Skeletal muscle satellite cell (primary cell): ENCODE measurements at regions not wholly inside any gene's neighbourhood (a gene's known extent, or its start where the extent isn't known, plus 50 kb on each side); places are given as distances from the start of the nearest gene placed in this dataset.

ENCODE experiments used
- H3K27me3 ChIP-seq: 2 replicates; pipeline ENCODE4 v1.7.0; 2013; ENCODE audit warnings: low read length; ENCODE audit not compliant: control insufficient read depth, insufficient read depth
- H3K36me3 ChIP-seq: 2 replicates; pipeline ENCODE4 v1.7.0; 2013; ENCODE audit warnings: mild to moderate bottlenecking, control low read depth, low read length; ENCODE audit not compliant: insufficient read depth
- H3K4me1 ChIP-seq: 2 replicates; pipeline ENCODE4 v1.7.0; 2013; ENCODE audit warnings: low read length; ENCODE audit not compliant: control insufficient read depth, insufficient read depth
- H3K4me2 ChIP-seq: 2 replicates; pipeline ENCODE4 v1.7.0; 2013; ENCODE audit warnings: mild to moderate bottlenecking, low read length
- H3K4me3 ChIP-seq: 2 replicates; pipeline ENCODE4 v1.7.0; 2013; ENCODE audit warnings: low read length
- H3K9ac ChIP-seq: 2 replicates; pipeline ENCODE4 v1.7.0; 2013; ENCODE audit warnings: mild to moderate bottlenecking, low read depth, low read length, moderate library complexity
- H3K9me3 ChIP-seq: replicated peaks from 2 replicates; pipeline ENCODE4 v1.7.0; 2013; ENCODE audit warnings: mild to moderate bottlenecking, control low read depth, low read length

GRCh38 chr5:139743804-139744203 lies 51.8 kb upstream of the PSD2 start:
- no peaks in the 10 kb centered on the region for H3K9me3 ChIP-seq
- H3K4me3 ChIP-seq, result no peak overlapping the region
- H3K9ac ChIP-seq, result no peak overlapping the region
- H3K36me3 ChIP-seq, result no peaks in the 10 kb centered on the region
- peaks cover 57% of the 10 kb centered on the region for H3K4me1 ChIP-seq
- no peaks in the 10 kb centered on the region for H3K27me3 ChIP-seq
- H3K4me2 ChIP-seq, result no peak overlapping the region

- Histone ChIP-seq H3K9me3 (no peaks in the 10 kb centered on the region), H3K4me3 (no peak overlapping the region), H3K4me2 (peak overlapping the region; percentile 96), H3K9ac (peak overlapping the region; percentile 33), H3K4me1 (peaks cover 52% of the 10 kb centered on the region), H3K27me3 (no peaks in the 10 kb centered on the region), H3K36me3 (no peaks in the 10 kb centered on the region)
Observed at GRCh38 chr5:139744471-139745131, 51.0 kb upstream of the PSD2 start.

- H3K4me2 ChIP-seq, result peak overlapping the region; percentile 96
- H3K9ac ChIP-seq, result peak overlapping the region; percentile 55
- H3K4me3 ChIP-seq, result peak overlapping the region; percentile 43
- no peaks in the 10 kb centered on the region for H3K36me3 ChIP-seq
- peaks cover 52% of the 10 kb centered on the region for H3K4me1 ChIP-seq
- H3K9me3 ChIP-seq, result no peaks in the 10 kb centered on the region
- no peaks in the 10 kb centered on the region for H3K27me3 ChIP-seq
Observed at GRCh38 chr5:139745132-139745799, 50.3 kb upstream of the PSD2 start.

DNA sequence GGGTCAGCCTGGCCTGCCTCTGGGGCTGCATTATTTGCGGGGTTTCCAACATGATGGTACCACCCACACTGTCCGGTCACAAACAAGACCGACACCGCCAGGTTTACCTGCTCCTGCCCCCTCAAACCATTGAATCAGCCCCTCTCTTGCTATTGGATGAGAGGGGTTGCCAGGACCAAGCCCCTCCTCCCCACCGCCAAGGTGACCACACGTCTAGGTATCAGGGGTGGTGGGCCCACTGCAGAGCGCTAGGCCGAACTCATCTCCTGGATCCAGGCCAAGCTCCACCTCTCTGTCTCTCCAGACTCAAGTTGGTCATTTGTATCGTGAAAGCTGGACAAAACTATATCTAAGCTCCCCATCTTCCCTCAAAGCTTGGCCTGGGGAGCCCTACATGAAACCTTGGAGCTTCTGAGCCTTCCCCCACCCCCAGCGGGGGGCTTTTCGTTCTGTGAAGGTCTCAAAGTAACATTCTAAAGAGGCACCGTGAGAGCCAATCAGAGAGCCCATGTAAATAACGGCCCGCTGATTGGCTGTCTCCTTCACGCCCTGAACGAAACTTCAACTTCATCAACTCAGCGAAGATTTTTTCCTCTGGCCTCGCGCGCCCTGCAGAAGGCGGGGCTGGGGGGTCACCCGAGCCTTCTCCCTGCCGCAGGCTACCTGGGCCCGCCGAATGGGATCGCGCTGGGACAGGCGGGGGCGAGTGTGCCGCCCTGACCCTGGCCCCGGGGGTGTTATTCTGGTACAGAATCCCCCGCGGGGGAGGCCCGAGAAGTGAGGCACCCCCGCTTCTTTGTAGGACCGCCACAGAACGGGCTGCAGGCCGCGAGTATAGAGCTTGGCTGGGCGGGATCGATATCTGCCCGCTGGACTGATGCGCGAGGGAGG lies 49.6 kb upstream of the PSD2 start:
- H3K36me3 ChIP-seq, result no peaks in the 10 kb centered on the region
- H3K27me3 ChIP-seq, result no peaks in the 10 kb centered on the region
- peaks cover 47% of the 10 kb centered on the region for H3K4me1 ChIP-seq
- H3K4me3 ChIP-seq, result peak overlapping the region; percentile 66
- H3K9me3 ChIP-seq, result no peaks in the 10 kb centered on the region
- H3K9ac ChIP-seq, result peak overlapping the region; percentile 55
- peak overlapping the region; percentile 96 for H3K4me2 ChIP-seq
